HUDEP-2 (cell line): ENCODE measurements at regions not wholly inside any gene's neighbourhood (a gene's known extent, or its start where the extent isn't known, plus 50 kb on each side); places are given as distances from the start of the nearest gene placed in this dataset.

Experiments
- DNase-seq, 76 experiments: peaks; one replicate each; lab custom pipeline; 2025; ENCODE audit not compliant: unreplicated experiment in 76 of 76; lab: John Stamatoyannopoulos, UW

DNA sequence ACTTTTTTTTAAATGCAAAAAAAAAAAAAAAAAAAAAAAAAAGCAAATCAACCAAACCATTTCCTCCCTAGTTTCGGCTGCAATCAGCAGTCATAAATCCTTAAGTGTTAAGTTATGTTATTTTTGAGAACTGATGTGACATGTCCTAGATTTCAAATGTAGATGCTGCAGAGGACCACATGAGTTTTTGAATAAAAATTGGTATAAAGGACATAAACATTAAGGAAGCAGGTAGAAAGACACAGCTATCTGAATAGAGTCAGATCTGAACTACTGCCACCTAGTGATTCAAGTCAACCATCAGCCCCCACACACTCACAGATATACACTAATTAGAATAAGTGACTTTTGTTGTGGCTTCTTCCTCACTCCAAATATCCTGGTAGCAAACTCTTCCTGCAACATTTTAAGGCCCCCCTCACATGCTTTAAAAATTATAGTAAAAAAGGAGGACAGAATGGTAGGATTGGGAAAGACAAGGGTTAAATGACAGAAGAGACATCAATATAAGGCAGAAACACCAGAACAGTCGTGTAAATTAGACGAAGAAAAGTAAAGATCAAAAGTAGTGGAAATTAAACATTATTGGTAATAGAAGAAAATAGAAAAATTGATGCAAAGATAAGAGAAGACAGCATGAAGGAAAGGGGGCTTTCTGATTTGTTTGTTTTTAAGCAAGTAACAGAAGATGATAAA lies 394.5 kb upstream of the ATP2B1 start:
- DNase-seq = peak in 12 of 76 experiments; percentile 0 to 21 (median 5)

- no peak for DNase-seq
These were observed 391.9 kb upstream of the ATP2B1 start for GRCh38 chr12:90100579-90100978.

GRCh38 chr12:90099288-90099687 lies 390.6 kb upstream of the ATP2B1 start:
- no peak for DNase-seq

DNA sequence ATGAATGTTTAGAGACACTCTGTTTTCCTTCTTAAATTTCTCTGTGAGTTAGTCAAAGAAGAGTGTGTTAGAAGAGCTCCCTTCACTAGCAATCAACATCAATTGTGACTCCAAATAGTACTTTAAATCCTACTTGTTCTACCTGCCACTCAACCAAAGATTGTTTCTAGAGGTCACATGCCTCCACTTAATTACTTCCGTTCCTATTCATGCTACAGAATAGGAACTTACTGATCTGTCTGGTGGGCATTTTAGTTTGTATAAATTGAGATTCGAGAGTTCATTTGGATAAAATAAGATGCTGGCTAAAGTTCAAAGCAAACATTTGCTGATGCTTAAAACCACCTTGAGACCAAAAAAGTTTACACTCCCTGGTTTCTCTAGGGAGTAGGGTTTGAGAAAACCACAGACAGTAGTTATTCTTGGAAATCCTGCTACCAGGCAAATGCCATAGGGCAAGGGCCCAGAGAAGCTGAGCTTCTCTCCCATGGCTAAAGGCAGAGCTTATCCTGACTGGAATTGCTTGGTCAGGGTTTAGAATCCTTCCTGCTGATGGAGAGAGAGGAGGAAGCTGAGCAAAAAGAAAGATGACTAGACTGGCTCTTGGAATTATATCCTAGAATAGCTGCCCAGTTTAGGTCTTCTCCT lies 389.6 kb upstream of the ATP2B1 start:
- no peak for DNase-seq

- no peak for DNase-seq
These were observed 383.2 kb upstream of the ATP2B1 start for GRCh38 chr12:90091809-90092208.

GRCh38 chr12:90090929-90091651 lies 382.5 kb upstream of the ATP2B1 start:
- DNase-seq = peak in 1 of 76 experiments; percentile 0

DNA sequence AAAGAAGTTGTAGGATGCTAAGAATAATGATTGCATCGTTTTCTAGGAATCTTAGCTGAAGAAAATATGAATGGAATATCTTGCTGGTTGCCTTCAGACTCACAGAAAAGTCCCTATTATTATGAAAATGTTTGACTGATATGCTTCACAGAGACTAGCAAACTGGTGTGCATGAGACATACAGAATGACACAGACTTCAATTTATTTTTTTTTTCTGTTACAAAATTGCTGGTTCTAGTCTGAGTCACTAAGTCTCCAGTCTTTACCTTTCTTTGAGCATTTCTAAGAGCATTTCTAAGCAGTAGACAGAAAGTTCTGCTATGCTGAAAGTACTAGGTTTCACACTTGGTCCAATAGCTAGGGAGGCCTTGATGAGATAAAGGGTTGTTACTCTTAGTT lies 377.6 kb upstream of the ATP2B1 start:
- no peak for DNase-seq

DNA sequence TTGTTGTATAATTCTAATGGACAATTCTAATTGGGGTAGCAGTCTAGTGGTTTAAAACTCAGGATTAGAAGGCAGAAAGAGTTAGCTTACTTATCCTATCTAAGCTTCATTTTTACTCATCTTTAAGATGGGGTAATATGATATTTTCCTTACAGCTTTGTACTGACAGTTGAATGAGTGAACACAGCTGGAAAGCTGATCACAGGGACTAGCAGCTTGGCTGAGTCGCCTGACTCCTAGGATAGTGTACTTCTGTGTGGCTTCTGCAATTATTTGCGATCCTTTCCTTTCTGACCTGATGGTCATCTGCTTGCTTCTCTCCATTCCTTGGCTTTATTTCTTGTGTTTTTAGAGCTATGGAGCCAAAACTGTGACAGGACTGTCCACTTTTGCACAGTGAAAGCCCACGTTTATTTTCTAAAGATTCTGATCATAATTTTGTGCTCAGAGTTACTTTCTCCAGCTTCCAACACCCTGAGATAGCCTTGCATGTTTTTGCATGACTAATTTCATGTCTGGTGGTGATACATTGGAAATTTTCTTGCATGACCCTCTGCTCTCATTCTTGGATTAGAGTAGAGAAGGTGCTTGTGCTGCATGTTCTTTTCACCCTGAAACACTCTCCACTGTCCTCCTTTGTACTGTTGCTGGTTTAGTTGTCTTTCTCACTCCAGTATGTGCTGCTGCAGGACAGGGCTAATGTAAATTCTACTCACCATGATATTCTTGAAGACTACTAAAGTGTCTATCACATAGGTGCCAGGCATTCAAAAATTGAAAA lies 377.0 kb upstream of the ATP2B1 start:
- DNase-seq = no peak

DNA sequence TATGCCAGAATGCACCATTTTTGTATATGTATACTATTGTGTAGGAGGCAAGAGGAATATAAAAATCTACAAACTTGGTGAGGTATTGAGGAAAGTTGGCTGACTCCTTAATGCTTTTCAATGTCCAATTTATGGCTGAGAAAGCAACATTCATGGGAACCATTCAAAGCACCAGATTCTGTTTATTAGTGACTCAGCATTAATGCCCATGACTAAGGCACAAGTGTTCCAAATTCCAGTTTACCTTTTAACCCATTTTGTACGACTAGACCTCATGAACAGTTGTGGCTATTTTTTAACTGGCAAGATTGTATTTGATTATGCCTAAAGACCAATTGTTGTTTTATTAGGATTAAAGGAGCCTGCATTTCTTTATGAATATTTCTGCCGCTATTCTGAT lies 375.4 kb upstream of the ATP2B1 start:
- no peak for DNase-seq

DNA sequence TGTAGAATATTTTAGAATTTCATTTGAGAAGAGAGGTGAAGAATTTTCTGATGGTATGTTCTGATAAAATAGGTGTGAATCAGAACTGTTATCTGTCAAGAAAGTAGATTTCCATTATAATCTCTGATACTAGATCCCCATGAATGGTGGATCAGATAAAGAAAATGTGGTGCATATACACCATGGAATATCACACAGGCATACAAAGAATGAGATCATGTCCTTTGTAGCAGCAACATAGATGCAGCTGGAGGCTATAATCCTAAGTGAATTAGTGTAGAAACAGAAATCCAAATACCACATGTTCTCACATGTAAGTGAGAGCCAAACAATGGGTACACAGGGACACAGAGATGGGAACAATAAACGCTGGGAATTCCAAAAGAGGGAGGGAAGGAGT lies 372.0 kb upstream of the ATP2B1 start:
- DNase-seq = no peak

DNA sequence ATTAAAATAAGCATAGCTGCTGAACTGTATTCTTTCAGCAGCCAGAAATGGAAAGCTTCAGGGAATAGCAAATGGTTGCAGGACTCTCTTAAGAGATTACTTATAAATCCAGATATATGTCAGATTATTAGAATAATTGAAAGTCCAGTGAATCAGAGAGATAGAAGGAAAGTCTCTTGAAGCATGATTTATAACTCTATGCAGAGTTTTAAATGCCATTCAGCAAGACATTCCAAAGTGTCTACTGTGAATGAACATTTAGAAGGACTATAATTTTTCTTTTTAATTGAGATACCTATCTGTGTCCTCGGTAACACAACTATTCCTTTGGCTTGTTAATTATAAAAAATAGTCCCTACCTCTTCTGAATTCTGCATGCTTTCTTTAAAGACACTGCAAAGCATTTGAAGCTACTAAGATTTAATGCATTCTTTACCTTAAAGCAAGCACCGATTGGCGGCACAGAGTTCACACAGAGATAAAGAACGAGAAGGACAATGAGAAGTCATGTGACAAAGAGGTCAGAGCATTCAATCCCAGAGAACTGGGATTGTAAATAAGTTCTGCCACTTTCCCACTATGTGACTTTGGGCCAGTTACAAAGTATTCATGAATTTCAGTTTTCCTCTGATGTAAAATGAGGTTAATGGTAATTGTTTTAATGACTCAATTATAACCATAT lies 371.0 kb upstream of the ATP2B1 start:
- no peak for DNase-seq

- DNase-seq = no peak
These were observed 369.7 kb upstream of the ATP2B1 start for GRCh38 chr12:90078344-90078743.

DNA sequence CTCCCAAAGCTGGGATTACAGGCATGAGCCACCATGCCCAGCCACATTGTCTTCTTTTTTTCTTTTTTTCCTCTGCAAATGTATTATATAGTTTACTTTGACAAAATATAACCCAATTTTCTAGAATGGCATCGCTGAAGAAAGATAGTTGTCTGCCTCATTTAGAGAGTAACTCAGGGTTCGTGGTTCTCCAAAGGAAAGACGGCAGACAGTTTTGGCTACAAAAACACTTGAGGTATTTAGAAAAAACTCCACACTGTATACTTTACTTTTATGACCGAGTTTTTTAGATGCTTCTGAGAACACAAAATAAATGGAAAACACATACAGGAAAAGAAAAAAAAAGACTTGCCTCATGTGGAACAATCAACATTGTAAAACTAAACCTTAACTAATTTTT lies 369.1 kb upstream of the ATP2B1 start:
- no peak for DNase-seq

GRCh38 chr12:90076851-90077319 lies 368.2 kb upstream of the ATP2B1 start:
- no peak for DNase-seq

DNA sequence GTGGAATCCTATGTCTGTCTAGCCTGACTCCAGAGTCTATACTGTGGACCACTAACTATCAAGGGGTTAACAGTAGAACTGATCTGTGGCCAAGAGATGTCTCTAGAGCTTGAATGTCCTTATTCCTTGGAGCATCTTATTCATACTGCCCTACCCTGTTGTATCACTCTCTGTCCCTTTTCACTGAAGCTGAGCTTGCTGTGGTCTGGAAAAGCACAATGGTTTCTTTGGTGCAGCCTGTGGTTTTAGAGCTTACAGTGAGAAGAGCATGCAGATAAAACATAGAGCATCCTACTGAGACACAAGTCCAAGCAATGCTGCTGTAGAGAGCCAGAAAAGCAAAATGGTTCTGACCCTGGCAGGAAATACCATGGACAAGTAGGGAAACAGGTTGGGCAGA lies 367.0 kb upstream of the ATP2B1 start:
- DNase-seq = no peak

GRCh38 chr12:90074086-90074485 lies 365.4 kb upstream of the ATP2B1 start:
- no peak for DNase-seq

DNA sequence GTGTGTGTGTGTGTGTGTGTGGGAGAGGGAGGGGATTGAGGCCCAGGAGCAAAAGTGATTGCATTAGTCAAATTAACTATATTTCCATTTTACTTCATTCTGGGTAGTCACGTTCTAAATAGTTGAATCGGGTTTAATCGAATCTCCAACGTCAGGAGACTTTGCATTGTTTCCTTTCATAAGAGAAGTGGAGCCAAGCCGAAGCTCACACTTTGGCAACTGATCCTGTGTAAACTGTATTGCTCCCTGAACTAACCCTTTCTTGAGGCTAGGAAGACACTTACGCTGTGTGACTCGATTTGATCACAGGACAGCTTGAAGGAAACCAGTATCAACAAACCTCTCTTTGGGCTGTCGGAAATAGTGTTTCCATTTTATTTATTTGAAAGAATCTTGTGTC lies 363.4 kb upstream of the ATP2B1 start:
- DNase-seq = no peak

DNA sequence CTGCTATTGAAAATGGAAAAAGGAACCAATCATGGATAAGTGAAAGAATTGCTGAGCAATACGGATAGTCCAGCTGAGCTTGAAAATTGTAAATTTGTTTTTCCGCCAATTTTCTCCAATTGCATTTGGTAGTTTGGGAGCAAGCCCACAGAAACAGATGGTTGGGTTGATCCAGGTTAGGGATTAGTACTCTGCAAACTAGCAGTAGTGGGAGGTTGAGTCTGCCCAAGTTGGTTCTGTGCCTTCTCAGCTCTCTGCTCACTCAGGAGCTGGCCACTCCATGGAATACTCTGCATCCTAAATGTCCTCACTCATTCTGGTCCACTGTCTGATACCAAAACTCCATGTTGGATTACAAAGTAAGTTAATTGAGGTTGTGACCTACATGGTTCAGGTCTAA lies 361.1 kb upstream of the ATP2B1 start:
- no peak for DNase-seq

DNA sequence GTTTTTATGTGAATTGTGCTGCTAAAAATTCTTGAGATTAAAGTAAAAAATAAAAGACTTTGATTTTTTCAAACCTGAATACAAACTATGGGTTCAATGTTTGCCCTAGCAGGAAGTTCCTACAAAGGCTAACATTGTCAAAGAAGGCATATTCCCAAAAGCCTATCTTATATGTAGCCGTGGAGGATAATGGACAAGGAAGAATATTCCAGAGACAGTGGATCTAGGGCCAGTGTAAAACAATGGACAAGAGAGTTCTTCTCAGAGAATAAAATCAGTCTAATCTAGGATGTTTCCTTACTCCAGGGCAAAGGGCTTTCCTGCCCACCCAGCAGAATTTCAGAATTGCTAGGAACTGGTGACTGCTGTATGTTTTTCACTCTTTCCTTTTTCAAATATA lies 359.2 kb upstream of the ATP2B1 start:
- DNase-seq = no peak
